ENCODE measurements at regions not wholly inside any gene's neighbourhood (a gene's known extent, or its start where the extent isn't known, plus 50 kb on each side); places are given as distances from the start of the nearest gene placed in this dataset.

DNA sequence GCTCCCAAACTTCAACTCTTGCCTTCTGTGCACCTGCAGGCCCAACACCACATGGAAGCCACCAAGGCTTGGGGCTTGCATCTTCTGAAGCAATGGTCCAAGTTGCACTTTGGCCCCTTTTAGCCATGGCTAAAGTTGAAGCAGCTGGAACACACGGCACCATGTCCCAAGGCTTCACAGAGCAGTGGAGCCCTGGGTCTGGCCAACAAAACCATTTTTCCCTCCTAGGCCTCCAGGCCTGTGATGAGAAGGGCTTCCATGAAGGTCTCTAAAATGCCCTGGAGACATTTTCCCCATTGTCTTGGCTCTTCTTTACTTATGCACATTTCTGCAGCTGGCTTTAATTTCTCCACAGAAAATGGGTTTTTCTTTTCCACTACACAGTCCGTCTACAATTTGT is 61.3 kb upstream of the CYSLTR1 start:
- Mint-ChIP-seq H3K36me3 (ENCODE audit: unreplicated experiment) (peaks cover 6% of the 10 kb centered on the region), H3K4me1 (ENCODE audit: low read depth, unreplicated experiment) (no peaks in the 10 kb centered on the region), H3K27me3 (ENCODE audit: unreplicated experiment) (no peaks in the 10 kb centered on the region), H3K4me3 (ENCODE audit: unreplicated experiment) (no peak overlapping the region), H3K9me3 (ENCODE audit: unreplicated experiment) (peaks cover 3% of the 10 kb centered on the region), H3K27ac (ENCODE audit: unreplicated experiment) (no peak overlapping the region)
- DNase-seq, result no peak
- TF ChIP-seq, protein P1, sequence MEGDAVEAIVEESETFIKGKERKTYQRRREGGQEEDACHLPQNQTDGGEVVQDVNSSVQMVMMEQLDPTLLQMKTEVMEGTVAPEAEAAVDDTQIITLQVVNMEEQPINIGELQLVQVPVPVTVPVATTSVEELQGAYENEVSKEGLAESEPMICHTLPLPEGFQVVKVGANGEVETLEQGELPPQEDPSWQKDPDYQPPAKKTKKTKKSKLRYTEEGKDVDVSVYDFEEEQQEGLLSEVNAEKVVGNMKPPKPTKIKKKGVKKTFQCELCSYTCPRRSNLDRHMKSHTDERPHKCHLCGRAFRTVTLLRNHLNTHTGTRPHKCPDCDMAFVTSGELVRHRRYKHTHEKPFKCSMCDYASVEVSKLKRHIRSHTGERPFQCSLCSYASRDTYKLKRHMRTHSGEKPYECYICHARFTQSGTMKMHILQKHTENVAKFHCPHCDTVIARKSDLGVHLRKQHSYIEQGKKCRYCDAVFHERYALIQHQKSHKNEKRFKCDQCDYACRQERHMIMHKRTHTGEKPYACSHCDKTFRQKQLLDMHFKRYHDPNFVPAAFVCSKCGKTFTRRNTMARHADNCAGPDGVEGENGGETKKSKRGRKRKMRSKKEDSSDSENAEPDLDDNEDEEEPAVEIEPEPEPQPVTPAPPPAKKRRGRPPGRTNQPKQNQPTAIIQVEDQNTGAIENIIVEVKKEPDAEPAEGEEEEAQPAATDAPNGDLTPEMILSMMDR (IDR thresholded peaks at IDR 0.05; ENCODE audit: partially characterized antibody, unreplicated experiment), result no peak

DNA sequence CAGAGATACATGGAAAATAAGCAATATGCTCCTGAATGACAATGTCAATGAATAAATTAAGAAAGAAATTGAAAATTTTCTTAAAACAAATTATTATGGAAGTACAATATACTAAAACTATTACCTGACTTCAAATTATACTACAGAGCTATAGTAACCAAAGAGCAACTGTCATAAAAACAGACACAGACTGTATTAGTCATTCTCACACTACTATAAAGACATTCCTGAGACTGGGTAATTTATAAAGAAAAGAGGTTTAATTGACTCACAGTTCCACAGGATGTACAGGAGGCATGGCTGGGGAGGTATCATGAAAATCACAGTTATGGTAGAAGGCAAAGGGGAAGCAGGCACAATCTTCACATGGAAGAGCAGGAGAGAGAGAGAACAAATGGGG is 60.0 kb upstream of the CYSLTR1 start:
- Mint-ChIP-seq H3K4me3 (ENCODE audit: unreplicated experiment) (no peak overlapping the region), H3K9me3 (ENCODE audit: unreplicated experiment) (peaks cover 3% of the 10 kb centered on the region), H3K4me1 (ENCODE audit: low read depth, unreplicated experiment) (no peaks in the 10 kb centered on the region), H3K36me3 (ENCODE audit: unreplicated experiment) (peaks cover 6% of the 10 kb centered on the region), H3K27me3 (ENCODE audit: unreplicated experiment) (no peaks in the 10 kb centered on the region), H3K27ac (ENCODE audit: unreplicated experiment) (no peak overlapping the region)
- TF ChIP-seq, protein P1 (IDR thresholded peaks at IDR 0.05; ENCODE audit: partially characterized antibody, unreplicated experiment), result no peak
- no peak for DNase-seq

DNA sequence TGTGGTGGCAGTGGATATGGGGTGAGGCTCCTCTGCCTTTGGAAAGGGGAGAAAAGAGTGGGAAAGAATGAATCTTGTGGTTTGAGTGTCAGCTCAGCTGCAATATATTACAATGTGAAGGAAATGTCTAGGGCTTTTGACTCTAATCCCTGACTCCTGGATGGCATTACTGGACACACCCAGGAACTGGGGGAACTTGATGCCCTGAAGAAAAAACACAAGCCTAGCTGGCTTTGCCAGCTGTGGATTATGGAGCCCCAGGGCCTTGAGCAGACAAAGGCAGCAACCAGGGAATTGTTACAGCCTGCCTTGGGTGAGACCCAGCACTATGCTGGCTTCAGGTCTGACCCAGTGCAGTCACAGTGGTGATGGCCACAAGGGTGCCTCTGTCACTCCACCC is 57.1 kb upstream of the CYSLTR1 start:
- Mint-ChIP-seq H3K4me1 (ENCODE audit: low read depth, unreplicated experiment) (no peaks in the 10 kb centered on the region), H3K27me3 (ENCODE audit: unreplicated experiment) (no peaks in the 10 kb centered on the region), H3K9me3 (ENCODE audit: unreplicated experiment) (peaks cover 3% of the 10 kb centered on the region), H3K4me3 (ENCODE audit: unreplicated experiment) (no peak overlapping the region), H3K36me3 (ENCODE audit: unreplicated experiment) (peaks cover 6% of the 10 kb centered on the region), H3K27ac (ENCODE audit: unreplicated experiment) (no peak overlapping the region)
- TF ChIP-seq, protein P1 (IDR thresholded peaks at IDR 0.05; ENCODE audit: partially characterized antibody, unreplicated experiment), result no peak
- DNase-seq, result no peak

DNA sequence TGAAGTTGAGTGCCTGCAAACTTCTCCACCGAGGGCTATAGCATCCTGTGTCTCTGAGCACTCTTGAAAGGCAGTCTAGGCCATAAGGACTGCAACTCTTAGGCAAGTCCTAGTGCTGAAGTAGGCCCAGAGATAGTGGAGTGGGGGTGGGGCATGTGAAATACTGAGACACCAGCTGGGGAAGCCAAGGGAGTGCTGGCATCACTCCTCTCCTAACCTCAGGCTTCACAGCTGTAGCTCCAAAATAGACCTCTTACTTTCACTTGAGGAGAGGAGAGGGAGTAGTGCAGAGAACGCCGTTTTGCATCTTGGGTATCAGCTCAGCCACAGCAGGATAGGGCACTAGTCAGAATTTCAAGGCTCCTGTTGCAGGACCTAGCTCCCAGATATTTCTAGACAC is 56.2 kb upstream of the CYSLTR1 start:
- TF ChIP-seq, protein P1 (IDR thresholded peaks at IDR 0.05; ENCODE audit: partially characterized antibody, unreplicated experiment), result no peak
- Mint-ChIP-seq H3K9me3 (ENCODE audit: unreplicated experiment) (no peaks in the 10 kb centered on the region), H3K4me3 (ENCODE audit: unreplicated experiment) (no peak overlapping the region), H3K36me3 (ENCODE audit: unreplicated experiment) (no peaks in the 10 kb centered on the region), H3K4me1 (ENCODE audit: low read depth, unreplicated experiment) (no peaks in the 10 kb centered on the region), H3K27ac (ENCODE audit: unreplicated experiment) (no peak overlapping the region), H3K27me3 (ENCODE audit: unreplicated experiment) (no peaks in the 10 kb centered on the region)
- no peak for DNase-seq

DNA sequence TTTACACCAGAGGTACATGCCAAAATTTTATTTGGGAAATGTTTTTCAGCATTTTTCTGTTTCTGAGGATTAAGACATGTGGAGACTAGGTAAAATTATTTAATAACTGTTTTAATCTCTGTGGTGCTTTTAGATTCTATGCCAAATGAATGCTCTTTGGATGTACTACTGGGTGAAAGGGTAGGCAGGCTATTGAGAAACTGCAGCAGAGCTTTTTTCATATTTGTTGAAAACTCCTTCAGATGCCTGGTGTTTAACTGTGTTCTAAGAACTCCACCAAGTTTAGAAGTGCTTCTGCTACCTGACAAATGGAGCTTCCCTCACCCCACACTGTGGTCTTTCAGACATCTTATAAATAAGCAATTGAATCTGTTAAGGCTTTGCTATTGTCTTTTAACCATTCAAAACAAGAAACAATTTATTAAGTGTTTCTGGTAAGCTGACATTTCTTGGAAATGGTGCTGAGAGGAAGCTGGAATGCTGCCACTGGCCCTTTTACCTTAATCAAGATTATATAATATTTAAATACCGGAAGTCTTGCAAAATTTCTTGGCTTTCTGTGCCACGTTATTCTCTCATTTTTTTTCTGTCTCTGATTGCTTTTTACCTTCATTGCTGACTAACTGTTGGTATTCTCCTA is 51.2 kb upstream of the CYSLTR1 start:
- TF ChIP-seq, protein P1 (IDR thresholded peaks at IDR 0.05; ENCODE audit: partially characterized antibody, unreplicated experiment), result no peak
- H3K36me3 Mint-ChIP-seq (ENCODE audit: unreplicated experiment), result no peaks in the 10 kb centered on the region
- no peaks in the 10 kb centered on the region for H3K9me3 Mint-ChIP-seq (ENCODE audit: unreplicated experiment)

More for the DNA sequence above, 51.2 kb upstream of the CYSLTR1 start:
- Mint-ChIP-seq H3K4me3 (ENCODE audit: unreplicated experiment) (no peak overlapping the region), H3K4me1 (ENCODE audit: low read depth, unreplicated experiment) (no peaks in the 10 kb centered on the region), H3K27me3 (ENCODE audit: unreplicated experiment) (no peaks in the 10 kb centered on the region), H3K27ac (ENCODE audit: unreplicated experiment) (no peak overlapping the region)
- DNase-seq, result no peak

Data from glutamatergic neuron (in vitro differentiated cells).